ENCODE measurements at regions not wholly inside any gene's neighbourhood (a gene's known extent, or its start where the extent isn't known, plus 50 kb on each side); places are given as distances from the start of the nearest gene placed in this dataset.

DNA sequence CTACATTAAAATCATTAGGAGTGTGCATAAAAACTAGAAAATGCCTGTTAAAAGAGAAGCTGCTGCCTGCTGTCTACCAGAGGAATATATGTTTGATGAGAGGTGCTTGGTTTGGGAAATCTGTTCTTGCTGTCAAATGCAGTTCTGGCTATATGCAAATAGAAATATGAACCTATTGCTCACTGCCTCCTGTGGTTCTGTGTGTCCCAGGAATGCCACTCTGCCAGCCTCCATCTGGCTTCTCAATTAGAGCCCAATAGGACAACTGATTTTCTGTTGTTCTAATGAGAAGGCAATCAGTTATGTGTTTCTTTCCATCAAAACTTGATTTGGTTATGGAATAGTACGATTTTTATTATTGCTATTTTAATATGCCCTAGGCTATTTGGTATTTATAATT is 759.7 kb downstream of the HDGFL1 start:
- peak; percentile 76 for DNase-seq

GRCh38 chr6:23330632-23331031 is 761.3 kb downstream of the HDGFL1 start:
- no peak for DNase-seq

- no peak for DNase-seq
Observed at GRCh38 chr6:23334360-23334759, 765.0 kb downstream of the HDGFL1 start.

- DNase-seq, result no peak
Observed at GRCh38 chr6:23335894-23336293, 766.5 kb downstream of the HDGFL1 start.

- no peak for DNase-seq
Observed at GRCh38 chr6:23339268-23339667, 769.9 kb downstream of the HDGFL1 start.

DNA sequence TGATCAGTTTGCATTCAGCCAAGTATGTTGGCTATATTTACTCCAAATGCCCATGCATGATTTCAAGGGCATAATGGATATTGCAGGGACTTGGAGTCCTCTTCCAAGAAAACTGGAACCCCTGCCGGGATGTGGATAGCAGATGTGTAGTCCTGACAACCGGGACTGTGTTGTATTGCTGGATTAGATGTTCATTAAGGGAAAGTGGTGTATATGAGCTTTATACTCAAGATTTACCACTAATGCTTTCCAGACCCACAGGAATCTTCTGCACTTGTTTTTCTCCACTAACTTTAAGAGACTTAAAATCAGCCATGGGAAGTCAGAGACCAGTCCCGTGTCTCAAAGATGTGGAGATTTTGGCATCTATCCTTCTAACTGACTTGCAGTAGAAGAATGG is 770.9 kb downstream of the HDGFL1 start:
- DNase-seq, result no peak

DNA sequence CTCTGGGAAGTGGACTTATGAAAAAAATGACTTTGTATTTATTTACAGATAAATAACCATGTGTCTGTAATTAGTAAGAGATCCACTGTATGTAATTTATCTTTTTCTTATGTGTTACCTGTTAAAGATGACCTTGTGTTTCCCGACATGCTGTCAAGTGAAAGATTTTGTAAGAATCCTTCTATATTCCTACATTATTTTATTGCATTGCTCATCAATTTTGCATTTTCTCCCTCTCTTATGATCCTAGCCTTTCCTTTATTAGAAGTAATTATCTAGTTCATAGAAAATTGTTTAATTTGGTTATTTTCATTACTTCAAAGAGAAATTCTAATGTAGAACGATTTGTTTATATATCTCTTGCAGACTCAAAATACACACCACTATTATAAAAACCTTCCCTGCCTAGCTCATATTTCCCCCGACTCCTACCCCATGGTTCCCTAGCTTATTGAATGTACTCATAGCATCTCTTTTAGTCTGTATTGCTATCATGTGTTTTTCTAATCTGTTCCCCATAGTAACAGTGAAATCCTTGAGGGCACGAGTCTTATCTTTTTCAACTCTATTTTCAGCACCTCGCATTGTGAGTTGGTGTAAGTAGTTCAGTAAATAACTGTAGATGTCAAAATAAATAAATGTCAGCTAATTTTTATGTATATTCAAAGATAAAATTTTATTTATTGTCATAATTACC is 774.4 kb downstream of the HDGFL1 start:
- DNase-seq, result no peak

DNA sequence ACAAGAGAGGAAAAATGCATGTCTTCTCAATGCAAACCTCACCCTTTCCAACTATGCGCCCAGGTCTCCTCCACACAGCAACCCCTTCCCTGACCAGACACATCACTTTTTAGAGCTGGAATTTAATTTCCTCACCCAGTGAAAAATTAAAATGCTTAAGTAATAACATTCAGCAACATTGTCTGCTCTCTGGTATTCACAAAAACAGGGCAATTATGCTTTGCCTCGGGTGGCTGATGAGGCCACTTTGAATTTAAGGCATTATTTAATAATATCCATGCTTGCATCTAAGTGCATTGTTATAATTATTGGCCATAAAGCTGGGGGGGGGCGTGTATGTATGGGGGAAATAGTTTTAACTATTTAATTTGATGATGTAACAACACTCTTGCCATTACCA is 777.8 kb upstream of the NRSN1 start:
- DNase-seq, result no peak

GRCh38 chr6:23349521-23350147 is 776.4 kb upstream of the NRSN1 start:
- no peak for DNase-seq

GRCh38 chr6:23350752-23351453 is 775.1 kb upstream of the NRSN1 start:
- no peak for DNase-seq

- DNase-seq, result no peak
Observed at GRCh38 chr6:23354004-23354403, 772.0 kb upstream of the NRSN1 start.

DNA sequence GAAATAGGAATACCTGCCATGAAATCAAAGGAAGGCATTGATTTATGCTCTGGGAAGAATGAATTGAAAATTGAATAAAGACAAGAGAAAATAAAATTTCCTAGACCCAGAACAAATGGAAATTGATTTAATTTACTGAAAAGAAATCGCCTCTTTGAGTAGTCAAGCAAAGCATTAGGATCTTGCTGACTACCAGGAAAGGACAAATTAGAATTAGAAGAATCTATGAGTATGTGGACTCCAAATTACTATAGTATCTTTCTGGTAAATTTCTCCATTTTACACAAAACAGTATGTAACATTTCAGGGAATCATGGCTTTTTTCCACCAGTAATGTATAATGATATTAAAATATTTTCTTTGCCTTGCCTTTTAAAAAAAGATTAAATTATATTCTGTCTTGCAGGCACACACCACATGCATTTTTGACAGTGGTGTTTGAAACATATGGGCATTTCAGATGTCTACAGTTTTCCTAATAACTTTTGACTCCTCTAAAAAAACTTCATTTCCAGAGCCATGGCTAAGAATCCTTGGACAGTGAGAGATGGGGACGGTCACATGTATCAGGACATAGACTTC is 768.7 kb upstream of the NRSN1 start:
- DNase-seq, result no peak

DNA sequence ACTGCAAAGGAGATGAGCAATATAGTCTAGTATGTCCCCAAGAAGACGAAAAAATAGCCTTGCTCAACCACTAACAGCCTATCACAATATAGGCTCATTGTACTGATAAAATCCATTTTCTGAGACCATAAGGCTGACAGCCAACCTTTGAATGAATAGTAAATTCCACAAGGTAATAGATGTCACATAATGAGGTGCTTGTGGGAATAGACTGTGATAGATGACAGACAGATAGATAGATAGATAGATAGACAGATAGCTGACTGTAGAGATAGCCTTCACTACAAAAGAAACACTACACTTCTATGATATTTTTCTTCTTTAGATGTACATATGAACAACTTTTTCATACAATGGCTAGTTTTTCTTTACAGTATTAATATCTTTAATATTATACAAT is 760.3 kb upstream of the NRSN1 start:
- no peak for DNase-seq

- no peak for DNase-seq
Observed at GRCh38 chr6:23367311-23367710, 758.7 kb upstream of the NRSN1 start.

- no peak for DNase-seq
Observed at GRCh38 chr6:23368557-23368956, 757.5 kb upstream of the NRSN1 start.

- DNase-seq, result no peak
Observed at GRCh38 chr6:23370051-23370450, 756.0 kb upstream of the NRSN1 start.

GRCh38 chr6:23371132-23371915 is 754.7 kb upstream of the NRSN1 start:
- DNase-seq, result no peak

DNA sequence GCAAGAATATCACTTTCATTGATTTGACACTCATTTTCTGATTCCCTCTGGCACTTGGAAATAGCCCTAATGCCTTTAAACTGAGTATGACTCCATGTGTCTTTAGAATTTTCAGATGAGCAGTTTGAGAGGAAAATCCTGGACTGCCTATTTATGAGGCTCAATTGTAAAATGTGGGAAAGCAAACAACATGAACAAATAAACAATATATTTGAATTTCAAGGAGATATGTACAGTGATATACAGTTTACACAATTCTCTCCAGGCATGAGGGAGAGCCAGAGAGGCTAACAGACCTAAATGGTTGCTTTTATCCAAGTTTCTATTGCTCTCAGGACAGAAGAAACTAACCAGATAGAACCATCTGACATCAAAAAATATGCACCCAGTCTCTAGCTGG is 748.2 kb upstream of the NRSN1 start:
- DNase-seq, result no peak

DNA sequence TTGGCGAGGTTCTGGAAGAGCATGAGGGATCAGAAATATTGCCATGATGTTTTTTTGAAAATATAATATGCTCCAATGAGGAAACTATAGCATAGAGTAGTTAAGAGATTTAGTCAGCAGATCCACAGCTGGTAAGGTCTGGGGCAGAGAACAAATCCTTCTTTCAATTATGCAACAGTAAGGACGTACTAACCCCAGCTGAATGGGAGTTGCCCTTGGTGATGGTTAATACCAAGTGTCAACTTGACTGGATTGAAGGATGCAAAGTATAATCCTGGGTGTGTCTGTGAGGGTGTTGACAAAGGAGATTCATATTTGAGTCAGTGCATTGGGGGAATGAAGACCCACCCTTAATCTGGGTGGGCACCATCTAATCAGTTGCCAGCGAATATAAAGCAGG is 745.5 kb upstream of the NRSN1 start:
- DNase-seq, result no peak

DNA sequence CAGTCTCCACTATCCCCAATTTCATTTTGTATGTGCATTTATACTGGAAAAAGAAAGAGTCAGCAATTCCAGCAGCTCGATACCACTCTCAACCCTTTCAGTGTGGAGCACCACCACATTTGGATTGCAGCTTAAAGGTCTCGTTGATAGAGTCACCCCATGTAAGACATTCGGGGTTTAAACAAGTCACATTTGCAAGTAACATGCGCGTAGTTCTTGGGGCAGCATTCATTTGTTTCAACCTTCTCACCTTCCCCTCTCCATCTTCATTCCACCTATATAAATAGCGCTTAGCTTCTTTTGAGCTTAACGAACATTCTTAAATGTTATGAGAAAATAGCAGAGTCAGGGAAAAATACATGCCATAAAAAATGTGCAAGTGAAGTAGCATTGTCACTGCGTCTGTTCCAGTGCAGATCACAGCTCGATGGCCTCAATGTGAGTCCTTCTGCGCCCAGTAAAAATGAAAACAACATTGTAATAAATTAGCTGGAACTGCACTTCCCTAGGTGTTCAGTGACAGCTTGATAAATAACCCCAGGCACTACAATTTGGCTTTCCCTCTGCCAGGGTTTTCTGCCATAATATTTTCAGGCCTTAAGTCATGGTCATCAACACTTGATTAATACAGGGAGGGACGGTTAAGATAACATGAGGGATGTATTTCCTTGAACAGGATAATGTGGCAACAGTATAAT is 737.8 kb upstream of the NRSN1 start:
- DNase-seq, result no peak

DNA sequence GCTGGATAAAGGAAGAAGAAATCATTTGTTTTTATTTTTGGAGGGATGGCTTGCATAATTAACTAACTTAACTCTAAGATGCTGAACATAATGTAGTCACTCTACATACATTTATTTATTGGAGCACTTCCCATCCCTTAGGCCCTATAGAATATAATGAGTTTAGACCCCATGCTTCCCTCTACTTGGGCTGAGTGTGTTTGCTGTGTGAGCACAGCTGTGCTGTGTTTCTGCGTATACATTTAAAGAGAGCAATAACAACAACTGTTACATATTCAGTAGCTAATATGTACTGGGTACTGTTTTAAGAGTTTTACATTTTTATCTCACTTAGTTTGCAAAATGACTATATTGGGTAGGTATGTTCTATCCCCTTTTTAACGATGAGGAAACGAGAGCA is 736.6 kb upstream of the NRSN1 start:
- no peak for DNase-seq

DNA sequence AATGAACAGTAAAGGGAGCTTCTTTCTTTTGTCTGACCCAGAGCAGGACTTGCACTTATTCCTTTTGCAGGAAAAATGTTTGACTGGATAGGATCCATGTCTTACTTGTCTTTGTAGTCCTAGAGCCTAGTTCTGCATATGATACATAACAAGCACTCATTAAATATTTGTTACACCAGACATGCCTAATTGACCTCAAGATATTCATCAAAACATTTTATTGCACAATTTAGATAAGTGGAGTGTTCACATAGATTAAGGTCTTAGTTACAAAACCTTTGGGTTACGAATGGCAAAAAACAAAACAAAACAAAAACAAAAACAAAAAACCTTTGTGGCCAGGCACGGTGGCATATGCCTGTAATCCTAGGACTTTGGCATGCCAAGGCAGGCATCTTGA is 735.8 kb upstream of the NRSN1 start:
- DNase-seq, result no peak

DNA sequence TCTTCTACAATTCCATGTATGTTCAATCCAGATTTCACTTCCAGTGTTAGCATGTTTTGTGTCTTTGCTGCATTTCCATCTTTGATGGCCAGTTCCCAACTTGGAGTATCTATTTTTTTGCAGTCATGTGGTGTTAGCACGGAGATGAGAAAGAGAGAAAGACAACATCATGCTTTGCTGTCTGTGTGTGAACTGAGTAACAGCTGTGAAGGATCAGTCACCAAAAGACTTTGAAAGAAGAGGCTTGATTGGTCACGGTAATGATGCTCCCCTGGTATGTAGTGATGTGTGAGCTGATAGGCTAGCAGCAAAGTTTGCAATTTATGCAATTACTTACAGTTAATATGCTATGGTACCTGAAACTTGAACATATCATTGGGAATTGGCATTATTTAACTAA is 731.3 kb upstream of the NRSN1 start:
- no peak for DNase-seq

All from NCI-H2171 (cell line).